ENCODE measurements at regions not wholly inside any gene's neighbourhood (a gene's known extent, or its start where the extent isn't known, plus 50 kb on each side); places are given as distances from the start of the nearest gene placed in this dataset.

DNA sequence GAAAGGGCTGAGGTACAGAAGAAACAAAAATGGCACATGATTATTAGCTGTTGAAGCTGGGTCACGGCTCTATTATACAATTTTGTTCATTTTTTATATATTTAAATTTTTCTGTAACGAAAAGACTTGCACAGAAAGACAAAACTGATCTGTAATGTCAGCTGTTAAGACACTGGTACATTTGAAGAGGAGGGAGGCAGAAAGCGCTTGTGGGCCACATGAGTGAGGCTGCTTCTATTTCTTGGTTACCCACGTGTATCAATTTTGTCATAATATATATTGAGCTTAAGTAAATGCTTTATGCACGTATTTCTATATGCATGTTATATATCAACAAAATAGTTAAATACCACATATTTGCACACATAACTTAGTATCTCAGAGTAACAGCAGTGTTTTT lies 151.8 kb upstream of the KCNJ18 start:
- no peak for TF ChIP-seq CTCF (IDR thresholded peaks at IDR 0.05)
- no peak for TF ChIP-seq POLR2A (IDR thresholded peaks at IDR 0.05)

Measured in breast epithelium (tissue), 3 donors.